Endothelial cell of hepatic sinusoid (primary cell): ENCODE measurements at regions not wholly inside any gene's neighbourhood (a gene's known extent, or its start where the extent isn't known, plus 50 kb on each side); places are given as distances from the start of the nearest gene placed in this dataset.

ENCODE experiments used
- in situ Hi-C: cut with HindIII; loops from 2 replicates; pipeline ENCODE4 v1.10.0; 2017; ENCODE audit warnings: low sequenced_read_pairs

DNA sequence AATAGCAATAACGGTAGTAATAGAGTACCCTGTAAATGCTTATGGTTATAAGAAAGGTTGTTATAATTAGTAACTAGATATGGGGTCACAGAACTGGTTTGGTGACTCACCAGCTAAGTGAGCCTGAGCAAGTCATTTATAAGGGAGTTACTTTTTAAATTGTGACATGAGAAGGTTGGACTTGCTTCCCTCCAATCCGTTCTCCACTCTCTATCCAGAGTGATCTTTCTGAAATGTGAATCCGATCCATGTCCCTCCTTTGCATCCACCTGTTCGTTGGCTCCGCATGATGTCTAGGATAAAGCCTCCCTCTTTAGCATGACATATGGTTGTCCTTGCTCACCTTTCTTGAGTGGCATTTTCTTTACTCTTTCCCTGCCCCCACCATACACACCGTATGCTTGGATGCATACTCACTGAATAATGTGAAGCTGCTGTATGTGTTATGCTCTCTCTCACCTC, 83.1 kb downstream of the CDC42EP3 start:
- in situ Hi-C loops: loop anchor here (5.0 kb wide), 1 partner anchor 34 kb away; no protein-coding TSS in a partner anchor

DNA sequence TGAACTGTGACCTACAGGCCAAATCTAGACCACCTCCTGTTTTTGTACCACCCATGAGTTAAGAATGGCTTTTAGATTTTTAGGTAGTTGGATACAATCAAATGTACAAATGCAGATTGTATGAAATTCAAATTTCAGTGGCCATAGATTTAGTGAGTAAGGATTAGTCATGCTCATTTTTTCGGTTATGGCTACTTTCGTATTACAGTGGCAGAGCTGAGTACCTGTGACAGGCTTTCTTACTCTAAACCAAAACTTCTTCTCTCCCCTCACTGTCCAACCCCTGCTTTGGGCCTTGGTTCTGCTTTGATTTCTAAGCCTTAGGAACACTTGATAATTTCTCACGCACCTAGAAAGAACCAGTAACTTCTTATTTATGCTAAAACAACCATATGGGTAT, 82.1 kb downstream of the CDC42EP3 start:
- in situ Hi-C loops: loop anchor here (5.0 kb wide), 1 partner anchor 33 kb away; no protein-coding TSS in a partner anchor

DNA sequence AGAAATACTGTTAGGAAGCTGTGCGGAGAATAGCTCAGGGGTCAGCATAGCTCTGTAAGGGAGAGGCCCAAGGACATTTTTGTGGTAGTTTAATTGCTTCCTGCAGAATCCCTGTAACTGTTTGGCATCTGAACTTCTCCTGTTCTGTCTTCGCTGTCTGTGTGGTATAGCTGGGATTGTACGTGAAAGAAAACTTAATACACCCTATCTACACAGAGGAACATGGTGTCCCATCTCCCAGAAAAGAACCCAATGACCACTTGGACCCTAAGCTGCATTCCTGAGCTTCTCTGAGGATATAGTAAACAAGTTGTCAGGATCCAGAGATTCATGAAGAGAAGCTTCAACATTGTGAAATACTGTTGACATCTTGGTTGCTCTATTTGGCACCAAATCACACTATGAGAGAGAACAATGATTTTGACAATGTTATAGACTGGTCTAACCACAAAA, 81.3 kb downstream of the CDC42EP3 start:
- in situ Hi-C loops: no loop called here
